Activated CD8-positive, alpha-beta memory T cell treated with anti-CD3 and anti-CD28 coated beads, Interleukin-2, amount 10 ng/mL, durations not matched to agents 7 days and 5 days (primary cell): ENCODE measurements at regions not wholly inside any gene's neighbourhood (a gene's known extent, or its start where the extent isn't known, plus 50 kb on each side); places are given as distances from the start of the nearest gene placed in this dataset.
"Not testable (repeated sequence)": the region's sequence is repeated elsewhere in the genome, so short reads cannot be mapped to it uniquely, and the experiment has no call there.

Experiments
- ATAC-seq: fragments of 150-1000 bp; cut with Tn5 transposase; one replicate; pipeline ENCODE4 v1.10.0; 2021; ENCODE audit warnings: moderate library complexity
- CTCF ChIA-PET: fragments of 350-600 bp; sonication (Branson Sonifier 250); formaldehyde crosslinking; loops from one replicate; lab custom pipeline; 2021; ENCODE audit warnings: antibody characterized with exemption; lab: Charles Lee
- DNase-seq: peaks from one replicate; pipeline ENCODE4 v3.0.0-alpha.2; 2020
- H3K27ac Mint-ChIP-seq: one replicate; pipeline ENCODE4 v1.8.0; 2021; ENCODE audit warnings: mild to moderate bottlenecking, mixed read lengths
- H3K27me3 Mint-ChIP-seq: one replicate; pipeline ENCODE4 v1.8.0; 2021; ENCODE audit warnings: mixed read lengths
- H3K36me3 Mint-ChIP-seq: one replicate; pipeline ENCODE4 v1.8.0; 2021; ENCODE audit warnings: mild to moderate bottlenecking, mixed read lengths
- H3K4me1 Mint-ChIP-seq: one replicate; pipeline ENCODE4 v1.8.0; 2021; ENCODE audit warnings: mixed read lengths
- H3K4me3 Mint-ChIP-seq: one replicate; pipeline ENCODE4 v1.8.0; 2021; ENCODE audit warnings: mild to moderate bottlenecking, moderate library complexity, mixed read lengths
- H3K9me3 Mint-ChIP-seq: one replicate; pipeline ENCODE4 v1.8.0; 2022; ENCODE audit warnings: low read depth, mixed read lengths

GRCh38 chr10:125228245-125228940, 68.0 kb upstream of the CTBP2 start:
- H3K36me3 Mint-ChIP-seq, ATAC-seq, H3K27me3 Mint-ChIP-seq, CTCF ChIA-PET, DNase-seq, H3K4me1 Mint-ChIP-seq, H3K27ac Mint-ChIP-seq, H3K9me3 Mint-ChIP-seq, H3K4me3 Mint-ChIP-seq: not testable (repeated sequence)

GRCh38 chr10:125227546-125227945, 67.2 kb upstream of the CTBP2 start:
- H3K9me3 Mint-ChIP-seq, result peaks cover 7% of the 10 kb centered on the region
- ATAC-seq (no peak), DNase-seq (no peak)
- H3K27me3 Mint-ChIP-seq, result no peaks in the 10 kb centered on the region
- no peaks in the 10 kb centered on the region for H3K4me1 Mint-ChIP-seq
- CTCF ChIA-PET, result no interaction called here
- H3K4me3 Mint-ChIP-seq, result no peak overlapping the region
- H3K27ac Mint-ChIP-seq, result no peak overlapping the region
- H3K36me3 Mint-ChIP-seq, result no peaks in the 10 kb centered on the region

GRCh38 chr10:125226823-125227222, 66.5 kb upstream of the CTBP2 start:
- CTCF ChIA-PET, result no interaction called here
- H3K4me3 Mint-ChIP-seq, result no peak overlapping the region
- DNase-seq (no peak), ATAC-seq (no peak)
- no peaks in the 10 kb centered on the region for H3K27me3 Mint-ChIP-seq
- H3K9me3 Mint-ChIP-seq, result peaks cover 7% of the 10 kb centered on the region
- no peaks in the 10 kb centered on the region for H3K4me1 Mint-ChIP-seq
- H3K36me3 Mint-ChIP-seq, result no peaks in the 10 kb centered on the region
- no peak overlapping the region for H3K27ac Mint-ChIP-seq

DNA sequence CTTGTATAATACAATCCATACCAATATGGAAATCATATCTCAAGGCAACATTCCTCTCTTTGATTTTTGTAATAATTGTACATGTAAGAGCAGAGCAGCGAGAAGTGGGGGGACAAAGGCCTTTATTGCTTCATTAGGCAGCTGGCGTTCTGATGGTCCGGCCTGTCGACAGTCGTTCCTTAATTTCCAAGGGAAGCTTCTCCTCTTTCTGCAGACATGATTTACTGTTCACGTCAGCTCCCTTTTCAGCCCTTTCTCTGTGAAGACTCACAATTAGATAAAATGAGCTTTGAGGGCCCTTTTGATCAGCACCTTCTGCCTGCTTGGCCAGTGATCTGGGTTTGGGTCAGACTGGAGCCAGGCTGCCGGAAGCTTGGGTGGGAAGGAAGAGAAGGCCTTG, 65.6 kb upstream of the CTBP2 start:
- Mint-ChIP-seq H3K4me1 (no peaks in the 10 kb centered on the region), H3K36me3 (no peaks in the 10 kb centered on the region), H3K9me3 (peaks cover 7% of the 10 kb centered on the region), H3K27me3 (no peaks in the 10 kb centered on the region), H3K27ac (no peak overlapping the region), H3K4me3 (no peak overlapping the region)
- no peak for DNase-seq
- ATAC-seq, result no peak
- CTCF ChIA-PET, result interaction anchor here (0.7 kb wide), 1 partner anchor 93 kb away, joined by 3 read pairs; no protein-coding TSS in a partner anchor

DNA sequence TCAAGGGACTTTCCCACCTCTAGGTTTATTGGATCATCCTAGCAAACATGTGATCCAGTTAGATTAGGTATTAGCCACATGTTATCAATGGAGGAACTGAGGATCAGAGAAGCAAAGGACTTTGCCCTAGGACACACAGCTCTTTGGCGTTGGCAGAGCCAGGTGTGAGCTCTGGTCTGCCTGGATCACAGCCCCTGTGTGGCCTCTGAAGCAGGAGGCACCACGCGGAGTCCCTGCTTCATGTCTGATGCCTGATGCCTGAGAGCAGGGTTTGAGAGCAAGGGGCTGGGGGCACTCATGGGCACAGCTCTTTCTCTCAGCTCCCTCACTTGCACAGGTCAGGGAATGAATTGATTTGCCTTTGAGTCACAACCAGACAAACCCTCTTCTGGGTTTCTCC, 64.7 kb upstream of the CTBP2 start:
- DNase-seq, result no peak
- ATAC-seq, result no peak
- no peaks in the 10 kb centered on the region for H3K4me1 Mint-ChIP-seq
- H3K9me3 Mint-ChIP-seq, result peaks cover 7% of the 10 kb centered on the region
- CTCF ChIA-PET, result no interaction called here
- no peaks in the 10 kb centered on the region for H3K27me3 Mint-ChIP-seq
- H3K4me3 Mint-ChIP-seq, result no peak overlapping the region
- no peaks in the 10 kb centered on the region for H3K36me3 Mint-ChIP-seq
- H3K27ac Mint-ChIP-seq, result no peak overlapping the region

DNA sequence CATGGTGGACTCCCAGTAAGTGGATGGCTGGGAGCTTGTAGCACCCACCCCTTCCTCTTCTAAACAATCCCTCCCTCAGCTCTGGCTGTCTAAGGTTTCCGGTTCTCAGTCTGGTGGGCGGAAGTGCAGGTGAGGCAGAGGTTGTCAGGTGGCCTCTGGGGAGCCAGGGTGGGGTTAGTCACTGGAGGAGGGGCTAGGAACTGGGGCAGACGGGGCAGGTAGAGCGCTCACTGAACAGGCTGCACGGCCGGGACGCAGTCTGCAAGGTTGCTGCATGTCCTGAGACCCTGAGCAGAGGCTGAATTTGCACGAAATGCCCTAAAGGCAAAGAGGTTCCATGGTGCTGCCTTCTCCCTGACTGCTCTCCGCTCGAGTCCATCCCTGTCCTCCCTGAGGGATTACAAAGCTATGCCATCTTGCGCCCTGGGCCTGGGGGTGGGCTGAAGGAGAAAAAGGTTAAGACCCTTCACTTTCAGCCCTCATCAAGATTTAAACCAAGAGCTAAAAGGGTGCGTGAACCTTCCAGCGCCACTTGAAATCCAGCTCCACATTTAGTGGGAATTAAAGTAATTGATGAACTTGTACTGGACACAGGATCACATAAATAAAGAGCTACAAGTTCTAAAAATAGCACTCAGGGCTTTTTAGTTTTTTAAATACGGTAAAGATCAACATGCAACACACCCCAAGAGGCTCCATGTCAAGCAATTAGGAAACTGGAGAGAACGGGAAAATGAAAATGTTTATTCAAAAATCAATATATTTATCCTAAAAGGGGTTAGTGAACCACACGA, 62.3 kb upstream of the CTBP2 start:
- CTCF ChIA-PET, result interaction anchor here (0.8 kb wide), 1 partner anchor 13 kb away, joined by 3 read pairs; no protein-coding TSS in a partner anchor
- no peak overlapping the region for H3K27ac Mint-ChIP-seq
- H3K27me3 Mint-ChIP-seq, result no peaks in the 10 kb centered on the region
- H3K9me3 Mint-ChIP-seq, result peaks cover 5% of the 10 kb centered on the region
- no peak for ATAC-seq
- H3K4me1 Mint-ChIP-seq, result no peaks in the 10 kb centered on the region
- H3K36me3 Mint-ChIP-seq, result no peaks in the 10 kb centered on the region
- no peak overlapping the region for H3K4me3 Mint-ChIP-seq
- DNase-seq, result no peak

DNA sequence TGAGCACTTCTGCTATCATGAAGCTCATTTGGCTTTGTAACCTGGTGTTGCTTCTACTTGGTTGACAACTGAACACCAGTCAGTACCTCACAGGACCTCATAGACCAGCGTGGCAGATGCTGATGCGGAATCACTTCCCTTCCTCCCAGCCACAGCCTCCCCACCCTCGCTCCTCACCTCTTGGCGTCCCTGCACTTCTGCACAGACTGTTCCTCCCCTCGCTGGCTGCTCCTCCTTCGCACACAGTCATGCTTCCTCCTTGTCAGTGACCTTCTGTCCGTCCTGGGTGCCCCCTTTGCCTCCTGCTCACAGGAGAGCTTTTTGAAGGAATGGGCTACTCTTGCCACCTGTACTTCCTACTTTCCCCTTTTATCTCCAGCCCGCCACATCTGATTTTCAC, 61.4 kb upstream of the CTBP2 start:
- Mint-ChIP-seq H3K36me3 (no peaks in the 10 kb centered on the region), H3K4me3 (no peak overlapping the region), H3K27me3 (no peaks in the 10 kb centered on the region), H3K9me3 (peaks cover 5% of the 10 kb centered on the region), H3K27ac (no peak overlapping the region), H3K4me1 (no peaks in the 10 kb centered on the region)
- CTCF ChIA-PET, result no interaction called here
- ATAC-seq (no peak), DNase-seq (no peak)

GRCh38 chr10:125219776-125220175, 59.4 kb upstream of the CTBP2 start:
- ATAC-seq (no peak), DNase-seq (no peak)
- Mint-ChIP-seq H3K9me3 (no peaks in the 10 kb centered on the region), H3K36me3 (no peaks in the 10 kb centered on the region), H3K4me3 (no peak overlapping the region), H3K27me3 (no peaks in the 10 kb centered on the region), H3K27ac (no peak overlapping the region), H3K4me1 (no peaks in the 10 kb centered on the region)
- CTCF ChIA-PET, result no interaction called here

DNA sequence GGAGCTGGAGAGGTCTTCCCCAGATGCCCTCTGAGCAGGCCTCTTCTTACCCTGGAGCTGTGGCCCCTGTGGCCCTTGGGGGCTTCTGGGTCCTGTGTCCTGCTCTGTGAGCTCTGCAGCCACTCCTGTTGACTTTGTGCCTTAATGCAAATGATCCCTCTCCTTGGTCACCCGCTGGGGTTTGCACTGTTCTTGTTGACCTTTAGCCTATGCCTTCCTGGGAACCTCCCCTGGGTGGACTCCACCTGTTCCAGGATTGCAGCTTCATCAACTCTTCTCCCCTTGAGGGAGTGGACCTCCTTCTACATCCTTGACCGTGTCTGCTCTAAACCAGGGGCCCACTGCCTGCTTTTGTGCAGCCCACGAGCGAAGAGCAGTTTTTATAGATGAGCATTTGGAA, 58.6 kb upstream of the CTBP2 start:
- no peaks in the 10 kb centered on the region for H3K36me3 Mint-ChIP-seq
- no peaks in the 10 kb centered on the region for H3K4me1 Mint-ChIP-seq
- no peak overlapping the region for H3K27ac Mint-ChIP-seq
- no peaks in the 10 kb centered on the region for H3K9me3 Mint-ChIP-seq
- no peak for DNase-seq
- H3K4me3 Mint-ChIP-seq, result no peak overlapping the region
- CTCF ChIA-PET, result no interaction called here
- H3K27me3 Mint-ChIP-seq, result no peaks in the 10 kb centered on the region
- no peak for ATAC-seq

- CTCF ChIA-PET, result no interaction called here
- ATAC-seq (no peak), DNase-seq (no peak)
- Mint-ChIP-seq H3K27ac (no peak overlapping the region), H3K9me3 (no peaks in the 10 kb centered on the region), H3K4me1 (no peaks in the 10 kb centered on the region), H3K36me3 (no peaks in the 10 kb centered on the region), H3K27me3 (no peaks in the 10 kb centered on the region), H3K4me3 (no peak overlapping the region)
Observed at GRCh38 chr10:125217990-125218675, 57.8 kb upstream of the CTBP2 start.

- no peak for DNase-seq
- no peaks in the 10 kb centered on the region for H3K4me1 Mint-ChIP-seq
- H3K9me3 Mint-ChIP-seq, result no peaks in the 10 kb centered on the region
- CTCF ChIA-PET, result no interaction called here
- H3K27me3 Mint-ChIP-seq, result no peaks in the 10 kb centered on the region
- ATAC-seq, result no peak
- H3K36me3 Mint-ChIP-seq, result no peaks in the 10 kb centered on the region
- H3K4me3 Mint-ChIP-seq, result no peak overlapping the region
- H3K27ac Mint-ChIP-seq, result no peak overlapping the region
Observed at GRCh38 chr10:125216861-125217260, 56.5 kb upstream of the CTBP2 start.

DNA sequence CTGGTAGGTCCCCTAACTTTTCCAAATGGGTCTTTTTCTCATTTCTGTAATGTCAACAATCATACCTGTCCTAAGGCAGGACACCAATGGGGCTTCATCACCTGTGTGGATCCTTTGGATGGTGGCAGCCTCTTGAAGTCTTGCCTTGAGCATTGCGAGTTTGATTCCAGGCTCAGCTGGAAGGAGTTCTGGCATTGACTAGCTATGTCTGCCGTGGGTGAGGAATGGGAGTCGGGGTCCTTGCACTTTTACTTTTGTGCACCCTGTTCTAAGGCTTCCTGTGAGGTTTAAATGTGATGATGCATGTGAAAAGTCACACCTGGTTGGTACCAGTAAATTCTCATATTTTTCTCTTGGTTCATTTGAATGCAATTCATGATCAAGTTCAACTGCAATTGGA, 55.9 kb upstream of the CTBP2 start:
- Mint-ChIP-seq H3K4me3 (no peak overlapping the region), H3K27ac (no peak overlapping the region), H3K9me3 (no peaks in the 10 kb centered on the region), H3K36me3 (no peaks in the 10 kb centered on the region), H3K27me3 (no peaks in the 10 kb centered on the region), H3K4me1 (no peaks in the 10 kb centered on the region)
- ATAC-seq, result no peak
- DNase-seq, result no peak
- CTCF ChIA-PET, result no interaction called here

GRCh38 chr10:125214283-125214570, 53.9 kb upstream of the CTBP2 start:
- CTCF ChIA-PET, result no interaction called here
- no peaks in the 10 kb centered on the region for H3K36me3 Mint-ChIP-seq
- DNase-seq, result no peak

More at GRCh38 chr10:125214283-125214570, 53.9 kb upstream of the CTBP2 start:
- H3K27ac Mint-ChIP-seq, result no peak overlapping the region
- no peaks in the 10 kb centered on the region for H3K27me3 Mint-ChIP-seq
- H3K9me3 Mint-ChIP-seq, result no peaks in the 10 kb centered on the region
- no peak overlapping the region for H3K4me3 Mint-ChIP-seq
- no peak for ATAC-seq
- H3K4me1 Mint-ChIP-seq, result no peaks in the 10 kb centered on the region
